Stimulated activated CD4-positive, alpha-beta T cell treated with anti-CD3 and anti-CD28 coated beads, Interleukin-12 subunit alpha, Interleukin-12 subunit beta, amount 100 ng/mL, for 4 hours (primary cell): ENCODE measurements at regions not wholly inside any gene's neighbourhood (a gene's known extent, or its start where the extent isn't known, plus 50 kb on each side); places are given as distances from the start of the nearest gene placed in this dataset.
"Not testable (repeated sequence)": the region's sequence is repeated elsewhere in the genome, so short reads cannot be mapped to it uniquely, and the experiment has no call there.

ENCODE experiments used
- DNase-seq: peaks from one replicate; pipeline ENCODE4 v3.0.0-alpha.2; 2020

DNA sequence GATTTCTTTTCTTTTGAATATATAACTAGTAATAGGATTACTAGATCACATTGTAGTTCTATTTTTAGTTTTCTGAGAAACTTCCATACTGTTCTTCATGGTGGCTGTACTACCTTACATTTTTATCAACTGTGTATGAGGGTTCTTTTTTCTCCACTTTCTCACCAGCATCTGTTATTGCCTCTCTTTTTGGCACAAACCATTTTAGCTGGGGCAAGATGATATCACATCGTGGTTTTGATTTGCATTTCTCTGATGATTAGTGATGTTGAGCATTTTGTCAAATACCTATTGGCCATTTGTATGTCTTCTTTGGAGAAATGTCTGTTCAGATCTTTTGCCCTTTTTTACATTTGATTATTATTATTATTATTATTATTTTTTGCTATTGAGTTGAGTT lies 86.1 kb upstream of the TCF21 start:
- no peak for DNase-seq

- no peak for DNase-seq
Observed at GRCh38 chr6:133804265-133804664, 84.6 kb upstream of the TCF21 start.

- DNase-seq: no peak
Observed at GRCh38 chr6:133805876-133806275, 83.0 kb upstream of the TCF21 start.

DNA sequence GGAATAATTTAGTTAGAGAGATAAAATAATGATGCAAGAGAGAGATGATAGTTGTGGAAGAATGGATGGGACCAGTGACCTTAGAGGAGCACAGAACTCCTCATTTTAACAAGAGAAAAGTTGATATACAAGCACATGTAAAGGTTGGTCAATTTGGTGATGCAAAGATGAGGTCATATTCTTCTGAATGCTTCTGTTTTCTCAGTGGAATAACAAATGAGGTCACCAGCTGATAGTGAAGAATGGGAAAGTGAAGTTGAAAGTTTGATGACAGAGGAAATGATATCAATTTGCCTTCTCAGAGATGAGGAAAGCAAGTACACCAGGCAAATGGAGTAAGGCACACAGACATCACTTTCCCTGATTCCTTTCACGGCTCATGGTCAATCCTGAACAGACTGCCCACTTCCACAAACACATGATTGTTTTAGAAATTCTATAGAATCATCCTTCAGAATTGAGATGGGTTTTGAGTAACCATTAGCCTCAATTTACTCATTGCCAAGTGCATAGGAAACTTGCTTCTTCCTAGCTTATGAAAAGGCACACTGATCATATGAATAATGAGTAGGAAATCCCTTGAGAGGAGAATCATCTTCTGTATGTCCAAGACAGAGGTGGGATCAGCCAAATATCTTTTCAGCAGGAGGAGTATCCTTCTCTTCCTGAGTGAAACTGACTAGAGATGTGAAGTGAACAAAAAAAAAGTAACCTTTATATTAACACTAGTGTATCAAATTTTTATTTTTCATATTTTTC lies 82.4 kb upstream of the TCF21 start:
- DNase-seq: no peak

DNA sequence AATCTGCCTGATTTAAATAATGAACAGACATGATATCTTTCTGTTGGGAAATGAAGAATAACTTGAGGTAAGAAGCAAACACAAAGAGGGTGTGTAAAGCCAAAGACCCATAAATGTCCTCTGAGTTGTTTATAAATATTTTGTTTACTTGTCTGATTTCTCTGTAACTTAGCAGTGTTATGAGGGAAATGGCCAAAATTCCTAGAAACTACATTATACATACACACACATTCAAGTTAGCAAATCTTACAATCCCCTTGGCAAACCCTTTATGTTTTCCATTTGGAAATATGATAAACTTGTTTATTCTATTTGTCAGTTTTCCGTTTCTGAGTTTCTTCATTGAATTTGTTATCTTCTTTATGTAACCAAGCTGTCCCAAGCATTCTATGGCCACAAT lies 81.4 kb upstream of the TCF21 start:
- no peak for DNase-seq

GRCh38 chr6:133809406-133809805 lies 79.5 kb upstream of the TCF21 start:
- DNase-seq: no peak

DNA sequence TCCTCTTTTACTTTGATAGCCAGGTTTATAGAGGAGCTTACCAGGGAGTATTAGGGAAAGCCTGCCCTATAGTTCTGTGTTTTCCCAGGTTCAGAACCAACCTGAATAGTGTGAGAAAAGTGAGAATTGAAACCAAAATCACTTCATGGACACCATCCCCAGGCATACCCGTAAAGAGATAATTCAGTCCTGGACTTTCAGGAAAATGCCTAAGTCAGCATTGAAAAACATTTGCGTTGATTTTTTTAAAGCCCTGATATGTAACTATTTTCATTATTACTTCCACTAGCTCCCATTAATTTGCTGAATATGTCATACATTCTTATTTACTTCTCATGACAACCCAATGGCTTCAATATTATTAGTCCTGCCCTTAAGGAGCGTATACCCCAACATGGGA lies 77.4 kb upstream of the TCF21 start:
- DNase-seq: no peak

- not testable (repeated sequence) for DNase-seq
Observed at GRCh38 chr6:133812446-133812845, 76.5 kb upstream of the TCF21 start.

DNA sequence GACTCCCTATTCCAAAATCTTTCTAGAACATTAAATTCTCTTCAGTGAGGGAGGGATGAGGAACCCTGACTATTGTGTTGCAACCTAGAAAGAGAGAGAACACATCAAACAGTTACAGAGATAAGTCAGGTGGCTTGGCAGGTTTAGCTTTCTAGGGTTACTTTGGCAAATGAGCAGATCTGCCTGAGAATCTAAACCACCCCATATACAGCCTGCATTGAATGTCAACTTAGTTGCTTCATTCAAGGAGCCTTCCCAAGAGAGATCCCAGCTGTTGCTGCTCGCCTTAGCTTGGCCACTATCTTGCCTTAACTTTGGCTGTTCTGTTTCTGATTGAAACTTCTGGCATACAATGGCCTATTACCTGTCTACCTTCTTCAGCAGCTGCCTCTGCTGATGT lies 74.7 kb upstream of the TCF21 start:
- DNase-seq: no peak

DNA sequence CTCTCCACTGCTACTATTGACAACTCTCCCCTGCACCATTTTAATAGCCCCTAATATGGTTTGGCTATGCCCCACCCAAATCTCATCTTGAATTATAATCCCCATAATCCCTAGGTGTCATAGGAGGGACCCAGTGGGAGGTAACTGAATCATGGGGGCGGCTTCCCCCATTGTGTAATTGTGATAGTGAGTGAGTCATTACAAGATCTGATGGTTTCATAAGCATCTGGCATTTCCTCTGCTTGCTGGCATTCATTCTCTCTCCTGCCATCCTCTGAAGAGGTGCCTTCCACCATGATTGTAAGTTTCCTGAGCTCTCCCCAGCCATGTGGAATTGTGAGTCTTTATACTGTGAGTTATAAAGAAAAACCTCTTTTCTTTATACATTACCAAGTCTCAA lies 74.1 kb upstream of the TCF21 start:
- DNase-seq: no peak

GRCh38 chr6:133815313-133815712 lies 73.6 kb upstream of the TCF21 start:
- no peak for DNase-seq

DNA sequence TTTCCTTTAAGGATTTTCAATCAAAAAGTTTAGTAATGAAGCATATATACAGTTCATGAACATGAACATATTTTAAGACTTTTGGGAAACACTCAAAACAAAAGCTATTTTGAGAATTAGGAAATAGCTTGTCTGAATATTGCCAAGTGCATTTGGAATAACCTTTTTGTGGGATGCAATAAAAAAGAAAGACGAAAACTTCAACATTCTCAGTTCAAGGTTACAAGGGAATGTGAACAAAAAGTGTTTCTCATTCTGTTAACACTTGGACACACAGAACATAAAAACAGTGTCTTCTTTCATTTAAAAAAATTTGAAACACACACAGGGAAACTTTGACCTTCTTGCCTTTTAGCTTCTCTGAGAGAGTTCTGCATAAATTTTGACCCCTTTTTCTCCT lies 72.7 kb upstream of the TCF21 start:
- DNase-seq: no peak

DNA sequence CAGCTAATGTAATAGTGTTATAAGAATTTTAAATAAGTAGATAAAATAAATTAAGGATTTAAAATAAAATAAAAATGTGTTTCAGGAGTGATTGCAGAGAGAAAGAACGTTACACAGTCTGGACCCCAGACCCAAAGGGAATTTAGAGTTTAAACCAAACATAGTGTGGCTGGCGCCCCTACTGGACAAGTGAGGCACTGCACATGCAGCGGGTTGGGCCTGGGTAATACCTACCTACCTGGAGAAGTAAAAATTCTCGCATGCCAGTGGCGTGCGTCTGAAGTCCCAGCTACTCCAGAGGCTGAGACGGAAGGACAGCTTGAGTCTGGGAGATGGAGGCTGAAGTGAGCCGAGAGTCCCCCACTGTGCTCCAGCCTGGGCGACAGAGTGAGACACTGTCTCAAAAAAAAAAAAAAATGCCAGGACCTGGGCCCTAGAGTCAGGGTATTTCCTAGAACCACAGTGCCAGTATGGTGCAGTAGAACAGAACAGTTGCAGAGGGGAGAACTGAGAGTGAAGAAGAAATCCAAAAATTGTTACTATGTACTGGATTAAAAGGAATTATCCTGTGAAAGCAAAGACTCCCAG lies 71.4 kb upstream of the TCF21 start:
- DNase-seq: peak; percentile 39

GRCh38 chr6:133818320-133818719 lies 70.6 kb upstream of the TCF21 start:
- DNase-seq: no peak

DNA sequence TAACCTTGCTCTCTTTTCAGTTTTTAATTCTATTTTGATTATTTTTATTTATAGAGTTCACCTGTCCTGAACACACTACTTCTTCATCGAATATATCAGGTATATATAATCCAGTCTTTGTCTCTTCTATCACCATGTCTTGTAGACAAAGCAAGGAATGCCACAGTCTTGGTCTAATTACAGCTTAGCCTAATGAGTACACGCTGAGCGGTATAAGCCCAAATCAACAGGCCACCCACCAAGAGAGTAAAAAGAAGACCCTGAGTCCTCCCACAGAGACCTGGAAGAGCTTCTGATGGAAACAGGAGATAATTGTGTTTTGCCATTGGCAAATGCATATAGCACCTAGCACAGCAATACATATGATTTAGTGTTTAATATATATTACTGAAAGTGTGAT lies 68.7 kb upstream of the TCF21 start:
- DNase-seq: no peak

GRCh38 chr6:133827766-133828165 lies 61.1 kb upstream of the TCF21 start:
- no peak for DNase-seq

DNA sequence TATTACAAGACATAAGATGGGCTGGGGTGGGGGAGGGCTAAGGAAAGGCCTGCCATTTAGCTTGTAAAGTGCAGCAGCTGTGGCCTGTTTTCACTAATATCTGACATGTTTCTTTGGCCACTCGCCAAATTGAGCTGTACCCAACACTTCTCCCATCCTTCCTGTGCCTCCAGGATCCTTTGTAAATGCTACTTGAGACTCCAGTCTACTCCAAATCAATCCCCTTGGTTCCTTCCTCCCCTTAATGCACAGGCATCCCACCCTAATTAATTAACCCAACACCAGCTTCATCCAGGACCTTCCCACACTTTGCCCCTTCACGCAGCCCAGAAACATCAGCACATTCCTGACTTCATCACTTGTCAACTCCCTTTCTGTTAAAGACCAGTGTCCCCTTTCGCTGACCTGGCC lies 55.0 kb upstream of the TCF21 start:
- DNase-seq: no peak

DNA sequence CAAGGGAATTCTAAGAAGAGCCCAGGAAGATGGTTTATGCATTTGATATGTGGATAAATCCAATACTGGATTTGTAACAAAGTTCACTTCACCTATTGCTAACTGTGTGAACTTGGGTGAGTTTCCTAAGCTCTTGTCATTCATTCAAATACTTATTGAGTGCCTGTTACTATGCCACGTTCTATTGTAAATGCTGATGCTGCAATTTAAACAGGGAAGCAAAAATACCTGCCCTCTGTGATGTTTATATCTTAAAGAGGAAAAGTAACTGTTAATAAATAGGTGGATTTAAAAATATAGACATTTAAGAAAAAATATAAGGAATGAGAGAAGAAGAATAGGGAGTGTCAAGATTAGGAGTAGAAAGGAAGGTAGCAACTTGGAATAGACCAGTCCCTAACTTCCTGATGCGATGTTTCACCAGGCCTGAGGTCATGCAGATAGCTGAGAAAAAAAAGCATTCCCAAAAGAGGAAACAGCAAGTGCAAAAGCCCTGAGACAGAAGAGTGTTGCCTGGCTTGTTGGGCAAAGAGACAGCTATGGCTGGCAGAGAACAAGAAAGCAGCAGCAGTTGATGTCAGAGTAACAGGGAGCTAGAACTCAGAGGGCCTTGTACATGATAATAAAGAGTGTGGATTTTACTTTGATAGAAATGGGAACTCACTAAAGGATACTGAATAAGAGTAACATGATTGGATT lies 54.3 kb upstream of the TCF21 start:
- DNase-seq: no peak

- DNase-seq: no peak
Observed at GRCh38 chr6:133835901-133836300, 53.0 kb upstream of the TCF21 start.

DNA sequence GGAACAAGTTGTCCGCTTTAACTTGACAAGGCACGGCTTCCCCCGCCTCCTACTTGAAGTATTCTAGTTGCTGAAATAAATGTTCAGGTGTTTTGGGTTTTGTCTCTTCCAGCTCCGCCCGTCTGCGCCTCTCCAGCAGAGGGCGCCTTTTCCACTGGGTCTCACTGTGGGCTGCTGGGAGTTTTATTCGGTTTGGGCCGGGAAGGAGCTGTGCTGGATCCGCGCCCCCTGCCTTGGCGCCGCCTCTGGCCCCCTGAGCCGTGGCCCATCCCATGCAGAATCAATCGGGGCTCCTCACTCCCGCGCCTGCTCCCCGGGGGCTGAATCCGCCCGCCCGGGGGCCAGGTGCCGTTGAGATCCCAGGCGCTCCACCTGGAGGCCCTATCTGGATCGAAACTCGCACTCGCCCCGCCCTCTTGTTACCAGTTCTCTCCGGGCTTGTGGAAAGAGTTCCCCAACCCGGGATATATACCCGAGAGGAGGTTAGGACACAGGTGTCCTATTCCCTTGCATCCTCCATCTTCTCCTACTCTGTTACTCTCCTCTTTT lies 51.0 kb upstream of the TCF21 start:
- DNase-seq: peak; percentile 59
